HepG2 (cell line): ENCODE measurements at regions not wholly inside any gene's neighbourhood (a gene's known extent, or its start where the extent isn't known, plus 50 kb on each side); places are given as distances from the start of the nearest gene placed in this dataset.

Experiments
- FOXM1 ChIP-seq: sonication (generic); formaldehyde crosslinking; IDR thresholded peaks from 2 replicates; pipeline ENCODE4 v1.5.0; 2020; ENCODE audit warnings: missing genetic modification reagents
- HDAC1 ChIP-seq: sonication (generic); formaldehyde crosslinking; IDR thresholded peaks from 2 replicates; pipeline ENCODE4 v1.5.1; 2020; ENCODE audit warnings: mild to moderate bottlenecking, missing genetic modification reagents
- HOXA3 ChIP-seq: sonication (generic); formaldehyde crosslinking; IDR thresholded peaks from 2 replicates; pipeline ENCODE4 v1.5.0; 2020; ENCODE audit warnings: missing genetic modification reagents
- IRF1 ChIP-seq: sonication (generic); formaldehyde crosslinking; IDR thresholded peaks from 2 replicates; pipeline ENCODE4 v1.4.0; 2020; ENCODE audit warnings: low read depth, mild to moderate bottlenecking, missing genetic modification reagents
- MEIS1 ChIP-seq: sonication (generic); formaldehyde crosslinking; IDR thresholded peaks from 2 replicates; pipeline ENCODE4 v1.9.0; 2021; ENCODE audit warnings: mild to moderate bottlenecking, missing genetic modification reagents, moderate library complexity, borderline replicate concordance
- NCOA5 ChIP-seq: sonication (generic); formaldehyde crosslinking; IDR thresholded peaks from 2 replicates; pipeline ENCODE4 v1.4.0; 2020; ENCODE audit warnings: missing genetic modification reagents
- PAWR ChIP-seq: sonication (generic); formaldehyde crosslinking; IDR thresholded peaks from 2 replicates; pipeline ENCODE4 v1.4.0; 2020; ENCODE audit warnings: missing genetic modification reagents, mild to moderate bottlenecking, borderline replicate concordance
- SNAPC2 ChIP-seq: sonication (generic); formaldehyde crosslinking; IDR thresholded peaks from 2 replicates; pipeline ENCODE4 v1.8.1; 2022; ENCODE audit warnings: mild to moderate bottlenecking, missing genetic modification reagents
- SNRNP70 ChIP-seq: fragments of 200-400 bp; formaldehyde crosslinking; IDR thresholded peaks from 2 replicates; pipeline ENCODE4 v1.6.1; 2017; ENCODE audit warnings: mild to moderate bottlenecking, low read depth, low read length, moderate library complexity
- ZNF598 ChIP-seq: sonication (generic); formaldehyde crosslinking; IDR thresholded peaks from 2 replicates; pipeline ENCODE4 v1.5.1; 2020; ENCODE audit warnings: mild to moderate bottlenecking, missing genetic modification reagents, borderline replicate concordance
- ZNF615 ChIP-seq: sonication (generic); formaldehyde crosslinking; IDR thresholded peaks from 2 replicates; pipeline ENCODE4 v1.5.0; 2020; ENCODE audit warnings: mild to moderate bottlenecking, missing genetic modification reagents, borderline replicate concordance
- ZNF670 ChIP-seq: sonication (generic); formaldehyde crosslinking; IDR thresholded peaks from 2 replicates; pipeline ENCODE4 v1.8.0; 2022; ENCODE audit warnings: mild to moderate bottlenecking, missing genetic modification reagents, borderline replicate concordance
- ZNF737 ChIP-seq: sonication (generic); formaldehyde crosslinking; IDR thresholded peaks from 2 replicates; pipeline ENCODE4 v1.5.0; 2020; ENCODE audit warnings: missing genetic modification reagents, mild to moderate bottlenecking, borderline replicate concordance
- ZNF740 ChIP-seq: sonication (generic); formaldehyde crosslinking; IDR thresholded peaks from 2 replicates; pipeline ENCODE4 v1.4.0; 2020; ENCODE audit warnings: missing genetic modification reagents
- ZSCAN21 ChIP-seq: sonication (generic); formaldehyde crosslinking; IDR thresholded peaks from 2 replicates; pipeline ENCODE4 v1.8.0; 2022; ENCODE audit warnings: mild to moderate bottlenecking, missing genetic modification reagents, moderate library complexity, borderline replicate concordance
- TF ChIP-seq, protein P1 (sequence below), 2 experiments: sonication (generic) in 1 of 2; formaldehyde crosslinking in 1 of 2; IDR thresholded peaks; 2 replicates each; pipeline versions ENCODE4 v1.5.1 to v1.6.1; 2011 to 2020; ENCODE audit warnings: borderline replicate concordance in 1 of 2, low read depth in 1 of 2, low read length in 1 of 2, mild to moderate bottlenecking in 1 of 2, missing genetic modification reagents in 1 of 2, moderate library complexity in 1 of 2
- TF ChIP-seq, protein P2 (sequence below): sonication (generic); formaldehyde crosslinking; IDR thresholded peaks from 2 replicates; pipeline ENCODE4 v1.5.0; 2020; ENCODE audit warnings: missing genetic modification reagents, mild to moderate bottlenecking, borderline replicate concordance
- TF ChIP-seq, protein P3 (sequence below): sonication (generic); formaldehyde crosslinking; IDR thresholded peaks from 2 replicates; pipeline ENCODE4 v1.8.0; 2022; ENCODE audit warnings: mild to moderate bottlenecking, missing genetic modification reagents, moderate library complexity
- TF ChIP-seq, protein P4 (sequence below): sonication (generic); formaldehyde crosslinking; IDR thresholded peaks from 2 replicates; pipeline ENCODE4 v1.8.1; 2022; ENCODE audit warnings: mild to moderate bottlenecking, missing genetic modification reagents
- TF ChIP-seq, protein P5 (sequence below): sonication (generic); formaldehyde crosslinking; IDR thresholded peaks from 2 replicates; pipeline ENCODE4 v1.5.0; 2020; ENCODE audit warnings: missing genetic modification reagents, mild to moderate bottlenecking, borderline replicate concordance

DNA sequence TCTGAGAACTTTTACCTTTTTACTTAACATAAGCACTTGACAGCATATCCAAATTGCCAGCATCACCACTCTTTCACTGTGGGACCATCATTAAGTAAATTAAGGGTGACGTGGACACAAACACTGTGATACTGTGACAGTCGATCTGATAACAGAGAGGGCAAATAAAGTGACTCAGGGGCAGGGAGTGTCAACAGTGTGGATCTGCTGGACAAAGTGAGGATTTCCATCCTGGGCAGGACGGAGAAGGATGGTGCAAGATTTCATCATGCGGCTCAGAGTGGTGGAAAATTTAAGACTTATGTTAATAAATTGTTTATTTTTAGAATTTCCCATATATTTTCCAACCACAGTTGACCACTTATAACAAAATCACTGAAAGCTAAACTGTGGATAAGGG is 60.0 kb upstream of the WDFY2 start (continued):
- TF ChIP-seq, protein P1, sequence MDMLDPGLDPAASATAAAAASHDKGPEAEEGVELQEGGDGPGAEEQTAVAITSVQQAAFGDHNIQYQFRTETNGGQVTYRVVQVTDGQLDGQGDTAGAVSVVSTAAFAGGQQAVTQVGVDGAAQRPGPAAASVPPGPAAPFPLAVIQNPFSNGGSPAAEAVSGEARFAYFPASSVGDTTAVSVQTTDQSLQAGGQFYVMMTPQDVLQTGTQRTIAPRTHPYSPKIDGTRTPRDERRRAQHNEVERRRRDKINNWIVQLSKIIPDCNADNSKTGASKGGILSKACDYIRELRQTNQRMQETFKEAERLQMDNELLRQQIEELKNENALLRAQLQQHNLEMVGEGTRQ (IDR thresholded peaks at IDR 0.05; ENCODE audit: low read depth, low read length): no peak
- TF ChIP-seq, protein P1 (CRISPR knock-in tag; IDR thresholded peaks at IDR 0.05; ENCODE audit: borderline replicate concordance): no peak
- TF ChIP-seq FOXM1 (no peak), ZNF598 (no peak), ZNF740 (CRISPR knock-in tag) (no peak), ZNF670 (CRISPR knock-in tag) (no peak), MEIS1 (no peak), HOXA3 (peak; percentile 73), NCOA5 (CRISPR knock-in tag) (no peak), IRF1 (CRISPR knock-in tag) (no peak), SNAPC2 (CRISPR knock-in tag) (no peak), ZNF615 (CRISPR knock-in tag) (no peak), HDAC1 (CRISPR knock-in tag) (peak; percentile 58; the same call in 1 of the 2 replicates), ZSCAN21 (CRISPR knock-in tag) (0 out of 2 replicates have a peak, but pooled peaks have one; percentile 35), PAWR (no peak), ZNF737 (no peak), SNRNP70 (no peak)
- TF ChIP-seq, protein P2, sequence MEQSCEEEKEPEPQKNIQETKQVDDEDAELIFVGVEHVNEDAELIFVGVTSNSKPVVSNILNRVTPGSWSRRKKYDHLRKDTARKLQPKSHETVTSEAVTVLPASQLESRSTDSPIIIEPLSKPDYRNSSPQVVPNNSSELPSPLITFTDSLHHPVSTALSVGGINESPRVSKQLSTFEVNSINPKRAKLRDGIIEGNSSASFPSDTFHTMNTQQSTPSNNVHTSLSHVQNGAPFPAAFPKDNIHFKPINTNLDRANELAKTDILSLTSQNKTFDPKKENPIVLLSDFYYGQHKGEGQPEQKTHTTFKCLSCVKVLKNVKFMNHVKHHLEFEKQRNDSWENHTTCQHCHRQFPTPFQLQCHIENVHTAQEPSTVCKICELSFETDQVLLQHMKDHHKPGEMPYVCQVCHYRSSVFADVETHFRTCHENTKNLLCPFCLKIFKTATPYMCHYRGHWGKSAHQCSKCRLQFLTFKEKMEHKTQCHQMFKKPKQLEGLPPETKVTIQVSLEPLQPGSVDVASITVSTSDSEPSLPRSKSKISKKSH: no peak
- TF ChIP-seq, protein P3, sequence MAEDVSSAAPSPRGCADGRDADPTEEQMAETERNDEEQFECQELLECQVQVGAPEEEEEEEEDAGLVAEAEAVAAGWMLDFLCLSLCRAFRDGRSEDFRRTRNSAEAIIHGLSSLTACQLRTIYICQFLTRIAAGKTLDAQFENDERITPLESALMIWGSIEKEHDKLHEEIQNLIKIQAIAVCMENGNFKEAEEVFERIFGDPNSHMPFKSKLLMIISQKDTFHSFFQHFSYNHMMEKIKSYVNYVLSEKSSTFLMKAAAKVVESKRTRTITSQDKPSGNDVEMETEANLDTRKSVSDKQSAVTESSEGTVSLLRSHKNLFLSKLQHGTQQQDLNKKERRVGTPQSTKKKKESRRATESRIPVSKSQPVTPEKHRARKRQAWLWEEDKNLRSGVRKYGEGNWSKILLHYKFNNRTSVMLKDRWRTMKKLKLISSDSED (CRISPR knock-in tag): no peak
- TF ChIP-seq, protein P4, sequence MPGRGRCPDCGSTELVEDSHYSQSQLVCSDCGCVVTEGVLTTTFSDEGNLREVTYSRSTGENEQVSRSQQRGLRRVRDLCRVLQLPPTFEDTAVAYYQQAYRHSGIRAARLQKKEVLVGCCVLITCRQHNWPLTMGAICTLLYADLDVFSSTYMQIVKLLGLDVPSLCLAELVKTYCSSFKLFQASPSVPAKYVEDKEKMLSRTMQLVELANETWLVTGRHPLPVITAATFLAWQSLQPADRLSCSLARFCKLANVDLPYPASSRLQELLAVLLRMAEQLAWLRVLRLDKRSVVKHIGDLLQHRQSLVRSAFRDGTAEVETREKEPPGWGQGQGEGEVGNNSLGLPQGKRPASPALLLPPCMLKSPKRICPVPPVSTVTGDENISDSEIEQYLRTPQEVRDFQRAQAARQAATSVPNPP (CRISPR knock-in tag): no peak
- TF ChIP-seq, protein P5, sequence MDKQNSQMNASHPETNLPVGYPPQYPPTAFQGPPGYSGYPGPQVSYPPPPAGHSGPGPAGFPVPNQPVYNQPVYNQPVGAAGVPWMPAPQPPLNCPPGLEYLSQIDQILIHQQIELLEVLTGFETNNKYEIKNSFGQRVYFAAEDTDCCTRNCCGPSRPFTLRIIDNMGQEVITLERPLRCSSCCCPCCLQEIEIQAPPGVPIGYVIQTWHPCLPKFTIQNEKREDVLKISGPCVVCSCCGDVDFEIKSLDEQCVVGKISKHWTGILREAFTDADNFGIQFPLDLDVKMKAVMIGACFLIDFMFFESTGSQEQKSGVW (CRISPR knock-in tag): no peak
